Fibroblast of upper back skin (primary cell): ENCODE measurements at regions not wholly inside any gene's neighbourhood (a gene's known extent, or its start where the extent isn't known, plus 50 kb on each side); places are given as distances from the start of the nearest gene placed in this dataset.

Experiments used
- DNase-seq: peaks from one replicate; pipeline ENCODE4 v3.0.0-alpha.2; 2013

DNA sequence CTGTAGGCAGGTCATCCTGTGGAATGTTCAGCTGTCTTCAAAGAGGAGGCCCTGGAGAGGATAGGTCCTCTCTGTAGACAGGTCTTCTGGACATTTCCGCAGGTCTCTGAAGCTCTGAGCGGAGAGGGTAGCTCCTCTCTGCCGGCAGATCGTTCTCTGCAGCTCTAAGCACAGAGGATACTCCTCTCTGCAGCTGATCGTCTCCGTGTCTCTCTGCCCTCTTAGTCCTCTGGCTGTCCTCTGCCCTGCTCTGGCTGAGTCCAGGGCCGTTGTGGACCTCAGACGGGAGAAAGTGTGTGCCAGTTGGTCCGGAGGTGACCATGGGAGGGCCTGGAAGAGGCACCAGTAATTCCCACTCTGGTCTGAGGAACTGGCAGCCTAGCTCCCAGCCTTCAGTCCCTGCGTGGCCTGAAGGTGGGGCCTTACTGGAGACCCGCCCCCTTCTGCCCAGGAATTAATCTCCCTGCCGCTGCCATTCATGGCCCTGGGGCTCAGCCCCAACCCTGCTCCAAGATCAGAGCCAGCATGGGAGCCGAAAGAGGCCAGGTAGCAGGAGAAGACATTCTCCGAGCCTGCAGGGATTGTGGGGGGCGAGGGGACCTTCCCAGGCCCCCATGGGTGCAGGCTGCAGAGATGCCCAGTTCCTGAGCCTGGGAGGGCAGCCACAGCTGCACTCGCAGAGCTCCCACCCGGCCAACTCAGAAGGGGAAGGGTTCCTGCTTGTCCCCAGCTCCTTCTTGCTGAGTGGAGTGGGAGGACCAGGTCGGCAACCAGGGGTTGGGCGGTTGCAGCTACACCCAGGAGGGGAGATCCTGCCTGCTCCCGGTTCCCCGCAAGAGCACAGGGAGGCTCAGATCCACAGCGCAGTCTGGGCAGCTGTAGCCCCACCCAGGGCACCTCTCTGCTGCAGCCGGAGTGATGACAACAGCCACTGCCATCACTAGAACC, 488.7 kb downstream of the RSL24D1 start:
- DNase-seq, result no peak

DNA sequence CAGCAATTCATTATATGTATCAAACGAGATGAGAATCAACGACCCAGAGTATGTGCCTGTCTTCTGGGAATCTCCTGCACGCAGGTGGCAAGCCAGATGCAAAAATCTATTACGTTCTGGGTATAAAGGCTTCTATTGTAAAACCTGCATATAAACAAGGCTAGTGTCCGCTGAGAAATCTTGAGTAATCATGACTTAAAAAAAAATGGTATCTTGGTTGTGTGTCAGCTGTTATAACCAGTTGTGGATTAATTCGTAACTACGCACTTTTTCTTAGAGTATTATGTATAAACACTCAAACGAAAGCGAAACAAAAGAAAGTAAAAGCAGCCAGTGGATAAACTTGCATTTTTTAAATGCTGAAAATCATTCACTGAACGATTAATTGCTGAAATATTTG, 509.1 kb downstream of the RSL24D1 start:
- DNase-seq, result no peak
